ENCODE measurements at regions not wholly inside any gene's neighbourhood (a gene's known extent, or its start where the extent isn't known, plus 50 kb on each side); places are given as distances from the start of the nearest gene placed in this dataset.
"Not testable (repeated sequence)": the region's sequence is repeated elsewhere in the genome, so short reads cannot be mapped to it uniquely, and the experiment has no call there.

- no peak for DNase-seq
Measured at GRCh38 chr6:81909162-81909561, 156.7 kb upstream of the TENT5A start.

- no peak for DNase-seq
Measured at GRCh38 chr6:81906709-81907204, 154.3 kb upstream of the TENT5A start.

- no peak for DNase-seq
Measured at GRCh38 chr6:81906041-81906440, 153.6 kb upstream of the TENT5A start.

- DNase-seq = peak; percentile 52
Measured at GRCh38 chr6:81901551-81901966, 149.1 kb upstream of the TENT5A start.

GRCh38 chr6:81900616-81901015 lies 148.1 kb upstream of the TENT5A start:
- no peak for DNase-seq

GRCh38 chr6:81897793-81898192 lies 145.3 kb upstream of the TENT5A start:
- DNase-seq = no peak

- DNase-seq = no peak
Measured at GRCh38 chr6:81896525-81897503, 144.3 kb upstream of the TENT5A start.

- no peak for DNase-seq
Measured at GRCh38 chr6:81895511-81896185, 143.2 kb upstream of the TENT5A start.

GRCh38 chr6:81894788-81895271 lies 142.3 kb upstream of the TENT5A start:
- no peak for DNase-seq

GRCh38 chr6:81894306-81894705 lies 141.8 kb upstream of the TENT5A start:
- DNase-seq = no peak

- DNase-seq = no peak
Measured at GRCh38 chr6:81892891-81893290, 140.4 kb upstream of the TENT5A start.

GRCh38 chr6:81891874-81892273 lies 139.4 kb upstream of the TENT5A start:
- DNase-seq = no peak

GRCh38 chr6:81890846-81891245 lies 138.4 kb upstream of the TENT5A start:
- DNase-seq = no peak

- DNase-seq = no peak
Measured at GRCh38 chr6:81889377-81890053, 137.0 kb upstream of the TENT5A start.

- not testable (repeated sequence) for DNase-seq
Measured at GRCh38 chr6:81886909-81887308, 134.4 kb upstream of the TENT5A start.

- DNase-seq = no peak
Measured at GRCh38 chr6:81886157-81886556, 133.7 kb upstream of the TENT5A start.

- no peak for DNase-seq
Measured at GRCh38 chr6:81881660-81882059, 129.2 kb upstream of the TENT5A start.

- no peak for DNase-seq
Measured at GRCh38 chr6:81878479-81878878, 126.0 kb upstream of the TENT5A start.

- no peak for DNase-seq
Measured at GRCh38 chr6:81876971-81877370, 124.5 kb upstream of the TENT5A start.

- DNase-seq = no peak
Measured at GRCh38 chr6:81875782-81876293, 123.4 kb upstream of the TENT5A start.

- DNase-seq = not testable (repeated sequence)
Measured at GRCh38 chr6:81869749-81870508, 117.4 kb upstream of the TENT5A start.

Data from renal pelvis (tissue), 1 donor.